ENCODE measurements at regions not wholly inside any gene's neighbourhood (a gene's known extent, or its start where the extent isn't known, plus 50 kb on each side); places are given as distances from the start of the nearest gene placed in this dataset.

DNA sequence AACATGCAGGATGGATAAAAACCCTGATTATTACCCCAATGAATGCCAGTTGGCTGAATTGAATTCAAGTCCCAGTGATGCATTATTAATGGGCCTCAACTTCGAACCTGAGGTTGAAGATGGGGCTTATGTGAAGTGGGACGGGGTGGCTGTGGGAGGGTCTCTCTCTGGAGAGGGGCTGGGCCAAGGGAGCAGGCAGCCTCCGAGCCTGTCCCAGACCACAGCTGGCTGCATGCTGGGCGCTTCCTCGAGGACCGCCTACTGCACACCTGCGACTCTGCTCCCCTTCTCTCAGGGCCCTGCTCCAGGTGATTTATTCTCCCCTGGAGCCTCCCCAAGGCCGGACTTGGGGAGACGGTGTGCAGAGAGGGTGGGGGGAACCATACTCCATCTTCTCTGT lies 568.3 kb downstream of the CCDC171 start:
- Histone ChIP-seq H3K9ac (ENCODE audit: insufficient read depth, low read length) (no peak overlapping the region), H3K27ac (ENCODE audit: insufficient read depth, low read length) (no peak overlapping the region), H3K4me2 (ENCODE audit: extremely low read depth, insufficient read depth, low read length) (no peak overlapping the region), H3K4me1 (ENCODE audit: control insufficient read depth, extremely low read depth, insufficient read depth, low read length) (peaks cover 2% of the 10 kb centered on the region), H3K4me3 (replicated peaks in 1 of 4; ENCODE audit: control extremely low read depth in 1 of 4, insufficient read depth in 1 of 4, low read depth in 3 of 4, low read length in 4 of 4) (no peak overlapping the region), H4K20me1 (ENCODE audit: control insufficient read depth, extremely low read depth, insufficient read depth, low read length) (no peaks in the 10 kb centered on the region), H3K36me3 (ENCODE audit: control insufficient read depth, insufficient read depth, low read length) (no peaks in the 10 kb centered on the region), H2AFZ (ENCODE audit: low read length) (no peak overlapping the region), H3K9me3 (ENCODE audit: control insufficient read depth, insufficient read depth, low read depth, low read length) (no peaks in the 10 kb centered on the region), H3K79me2 (ENCODE audit: control insufficient read depth, insufficient read depth, low read length) (no peaks in the 10 kb centered on the region), H3K27me3 (ENCODE audit: control insufficient read depth, insufficient read depth, low read length) (no peaks in the 10 kb centered on the region)
- DNase-seq (ENCODE audit: low read depth in 2 of 2): no peak
- TF ChIP-seq EZH2 (IDR thresholded peaks at IDR 0.05; ENCODE audit: low read length, missing control alignments): no peak

DNA sequence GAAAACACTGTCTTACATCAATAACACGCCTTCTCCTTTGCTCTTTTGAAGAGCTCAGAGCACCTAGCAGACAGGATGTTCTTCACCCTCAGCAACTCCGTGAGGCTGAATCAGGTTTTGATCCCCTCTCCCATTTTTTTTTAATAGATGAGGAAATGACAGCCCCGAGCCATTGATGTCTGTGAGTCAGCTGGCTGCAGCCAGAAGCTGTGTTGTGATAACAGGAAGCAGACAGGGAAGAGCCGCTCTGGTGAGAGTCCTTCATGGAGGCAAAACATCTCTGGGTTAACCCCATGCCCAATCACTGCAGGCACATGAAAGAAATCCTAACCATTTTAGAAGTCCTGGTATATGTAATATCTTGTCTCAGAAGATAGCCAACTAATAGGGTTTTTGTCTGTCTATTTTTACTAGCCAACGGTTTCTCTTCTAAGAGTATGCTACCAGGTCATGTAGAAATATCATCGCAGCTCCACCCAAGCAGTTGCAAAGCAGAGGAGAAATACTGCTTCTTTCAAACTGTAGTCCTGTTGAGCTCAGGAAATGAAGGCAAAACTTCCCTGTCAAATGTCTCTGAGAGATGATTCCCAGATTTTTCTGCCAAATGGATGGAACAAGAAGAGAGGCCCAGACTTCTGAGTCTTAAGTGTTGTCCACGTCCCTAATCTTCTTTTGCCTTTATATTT lies 568.9 kb downstream of the CCDC171 start:
- no peak overlapping the region for H3K27ac ChIP-seq (ENCODE audit: insufficient read depth, low read length)
- peak in 1 of 2 donors; percentile 70 for DNase-seq (ENCODE audit: low read depth in 2 of 2)
- H3K4me1 ChIP-seq (ENCODE audit: control insufficient read depth, extremely low read depth, insufficient read depth, low read length): peaks cover 2% of the 10 kb centered on the region
- no peaks in the 10 kb centered on the region for H3K27me3 ChIP-seq (ENCODE audit: control insufficient read depth, insufficient read depth, low read length)
- H3K9me3 ChIP-seq (ENCODE audit: control insufficient read depth, insufficient read depth, low read depth, low read length): no peaks in the 10 kb centered on the region
- no peak overlapping the region for H3K4me3 ChIP-seq (replicated peaks in 1 of 4; ENCODE audit: control extremely low read depth in 1 of 4, insufficient read depth in 1 of 4, low read depth in 3 of 4, low read length in 4 of 4)
- H3K79me2 ChIP-seq (ENCODE audit: control insufficient read depth, insufficient read depth, low read length): no peaks in the 10 kb centered on the region
- H3K4me2 ChIP-seq (ENCODE audit: extremely low read depth, insufficient read depth, low read length): no peak overlapping the region
- no peak overlapping the region for H3K9ac ChIP-seq (ENCODE audit: insufficient read depth, low read length)
- no peaks in the 10 kb centered on the region for H3K36me3 ChIP-seq (ENCODE audit: control insufficient read depth, insufficient read depth, low read length)
- H2AFZ ChIP-seq (ENCODE audit: low read length): peak overlapping the region; percentile 22
- H4K20me1 ChIP-seq (ENCODE audit: control insufficient read depth, extremely low read depth, insufficient read depth, low read length): no peaks in the 10 kb centered on the region
- TF ChIP-seq, protein P1, sequence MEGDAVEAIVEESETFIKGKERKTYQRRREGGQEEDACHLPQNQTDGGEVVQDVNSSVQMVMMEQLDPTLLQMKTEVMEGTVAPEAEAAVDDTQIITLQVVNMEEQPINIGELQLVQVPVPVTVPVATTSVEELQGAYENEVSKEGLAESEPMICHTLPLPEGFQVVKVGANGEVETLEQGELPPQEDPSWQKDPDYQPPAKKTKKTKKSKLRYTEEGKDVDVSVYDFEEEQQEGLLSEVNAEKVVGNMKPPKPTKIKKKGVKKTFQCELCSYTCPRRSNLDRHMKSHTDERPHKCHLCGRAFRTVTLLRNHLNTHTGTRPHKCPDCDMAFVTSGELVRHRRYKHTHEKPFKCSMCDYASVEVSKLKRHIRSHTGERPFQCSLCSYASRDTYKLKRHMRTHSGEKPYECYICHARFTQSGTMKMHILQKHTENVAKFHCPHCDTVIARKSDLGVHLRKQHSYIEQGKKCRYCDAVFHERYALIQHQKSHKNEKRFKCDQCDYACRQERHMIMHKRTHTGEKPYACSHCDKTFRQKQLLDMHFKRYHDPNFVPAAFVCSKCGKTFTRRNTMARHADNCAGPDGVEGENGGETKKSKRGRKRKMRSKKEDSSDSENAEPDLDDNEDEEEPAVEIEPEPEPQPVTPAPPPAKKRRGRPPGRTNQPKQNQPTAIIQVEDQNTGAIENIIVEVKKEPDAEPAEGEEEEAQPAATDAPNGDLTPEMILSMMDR (conservative IDR thresholded peaks at IDR 0.05 in 1 of 2, IDR thresholded peaks at IDR 0.05 in 1 of 2; ENCODE audit: low read depth in 1 of 2, low read length in 2 of 2): no peak
- no peak for TF ChIP-seq EZH2 (IDR thresholded peaks at IDR 0.05; ENCODE audit: low read length, missing control alignments)

DNA sequence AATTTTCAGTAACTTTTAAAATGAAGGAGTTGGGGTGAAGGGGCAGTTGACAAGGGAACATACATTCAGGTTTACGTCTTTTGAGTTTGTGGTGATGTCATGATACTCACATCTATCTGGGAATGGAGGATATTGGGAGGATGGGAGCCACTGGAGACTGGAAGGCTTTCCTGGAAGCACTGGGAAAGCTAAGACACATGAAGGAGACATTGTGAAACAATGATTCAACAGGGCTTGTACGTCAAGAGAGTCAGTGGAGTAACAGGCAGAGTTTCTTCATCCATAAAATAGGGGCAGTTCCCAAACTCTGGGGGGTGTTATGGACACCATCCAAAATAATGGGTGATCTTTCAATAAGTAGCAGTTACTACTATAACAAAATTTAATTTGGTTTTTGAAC lies 572.8 kb downstream of the CCDC171 start:
- H3K4me3 ChIP-seq (replicated peaks in 1 of 4; ENCODE audit: control extremely low read depth in 1 of 4, insufficient read depth in 1 of 4, low read depth in 3 of 4, low read length in 4 of 4): no peak overlapping the region
- H4K20me1 ChIP-seq (ENCODE audit: control insufficient read depth, extremely low read depth, insufficient read depth, low read length): no peaks in the 10 kb centered on the region
- H3K36me3 ChIP-seq (ENCODE audit: control insufficient read depth, insufficient read depth, low read length): no peaks in the 10 kb centered on the region
- H3K27me3 ChIP-seq (ENCODE audit: control insufficient read depth, insufficient read depth, low read length): no peaks in the 10 kb centered on the region
- H3K4me2 ChIP-seq (ENCODE audit: extremely low read depth, insufficient read depth, low read length): no peak overlapping the region
- H3K9ac ChIP-seq (ENCODE audit: insufficient read depth, low read length): no peak overlapping the region
- no peak overlapping the region for H3K27ac ChIP-seq (ENCODE audit: insufficient read depth, low read length)
- DNase-seq (ENCODE audit: low read depth in 2 of 2): peak in 1 of 2 donors; percentile 85
- no peaks in the 10 kb centered on the region for H3K79me2 ChIP-seq (ENCODE audit: control insufficient read depth, insufficient read depth, low read length)
- H2AFZ ChIP-seq (ENCODE audit: low read length): no peak overlapping the region
- H3K4me1 ChIP-seq (ENCODE audit: control insufficient read depth, extremely low read depth, insufficient read depth, low read length): no peaks in the 10 kb centered on the region
- H3K9me3 ChIP-seq (ENCODE audit: control insufficient read depth, insufficient read depth, low read depth, low read length): no peaks in the 10 kb centered on the region
- TF ChIP-seq, protein P1 (conservative IDR thresholded peaks at IDR 0.05 in 1 of 2, IDR thresholded peaks at IDR 0.05 in 1 of 2; ENCODE audit: low read depth in 1 of 2, low read length in 2 of 2): no peak
- TF ChIP-seq EZH2 (IDR thresholded peaks at IDR 0.05; ENCODE audit: low read length, missing control alignments): no peak

All from fibroblast of lung (primary cell).